HG02938 (cell line): ENCODE measurements at regions not wholly inside any gene's neighbourhood (a gene's known extent, or its start where the extent isn't known, plus 50 kb on each side); places are given as distances from the start of the nearest gene placed in this dataset.
"Not testable (repeated sequence)": the region's sequence is repeated elsewhere in the genome, so short reads cannot be mapped to it uniquely, and the experiment has no call there.

Experiments used
- ATAC-seq: cut with Tn5 transposase; IDR thresholded peaks from one replicate; pipeline ENCODE4 v1.9.1; 2021; ENCODE audit warnings: mild to moderate bottlenecking, moderate library complexity; ENCODE audit not compliant: unreplicated experiment

- ATAC-seq, result no peak
Observed at GRCh38 chr22:49406879-49407587, 420.6 kb downstream of the BRD1 start.

- no peak for ATAC-seq
Observed at GRCh38 chr22:49406047-49406650, 421.5 kb downstream of the BRD1 start.

GRCh38 chr22:49405590-49405989, 422.1 kb downstream of the BRD1 start:
- ATAC-seq, result no peak

GRCh38 chr22:49404576-49405241, 423.0 kb downstream of the BRD1 start:
- ATAC-seq, result no peak

GRCh38 chr22:49404020-49404419, 423.7 kb downstream of the BRD1 start:
- no peak for ATAC-seq

GRCh38 chr22:49403102-49403501, 424.6 kb downstream of the BRD1 start:
- no peak for ATAC-seq

- no peak for ATAC-seq
Observed at GRCh38 chr22:49402169-49402568, 425.5 kb downstream of the BRD1 start.

- no peak for ATAC-seq
Observed at GRCh38 chr22:49400941-49401598, 426.6 kb downstream of the BRD1 start.

- ATAC-seq, result no peak
Observed at GRCh38 chr22:49400136-49400940, 427.3 kb downstream of the BRD1 start.

GRCh38 chr22:49398646-49399045, 429.0 kb downstream of the BRD1 start:
- no peak for ATAC-seq

GRCh38 chr22:49398115-49398514, 429.6 kb downstream of the BRD1 start:
- no peak for ATAC-seq

- ATAC-seq, result no peak
Observed at GRCh38 chr22:49396817-49397216, 430.9 kb downstream of the BRD1 start.

GRCh38 chr22:49395617-49396016, 432.1 kb downstream of the BRD1 start:
- no peak for ATAC-seq

- ATAC-seq, result not testable (repeated sequence)
Observed at GRCh38 chr22:49395062-49395461, 432.6 kb downstream of the BRD1 start.

GRCh38 chr22:49394116-49394785, 433.4 kb downstream of the BRD1 start:
- no peak for ATAC-seq

GRCh38 chr22:49393526-49393925, 434.1 kb downstream of the BRD1 start:
- ATAC-seq, result no peak

- no peak for ATAC-seq
Observed at GRCh38 chr22:49392841-49393510, 434.7 kb downstream of the BRD1 start.

- no peak for ATAC-seq
Observed at GRCh38 chr22:49392247-49392646, 435.4 kb downstream of the BRD1 start.

GRCh38 chr22:49391436-49391835, 436.2 kb downstream of the BRD1 start:
- ATAC-seq, result no peak

GRCh38 chr22:49390954-49391353, 436.7 kb downstream of the BRD1 start:
- ATAC-seq, result no peak
